PC-3 (cell line): ENCODE measurements at regions not wholly inside any gene's neighbourhood (a gene's known extent, or its start where the extent isn't known, plus 50 kb on each side); places are given as distances from the start of the nearest gene placed in this dataset.
A peak's percentile ranks its signal among the peaks of the same experiment; 100 is the strongest.

Experiments
- ATAC-seq: fragments of 200-7000 bp; cut with Tn5 transposase; 2 replicates; pipeline ENCODE4 v1.9.1; 2020; ENCODE audit warnings: mild to moderate bottlenecking, moderate library complexity
- BruUV-seq: library from RNA; stranded (reverse); fragments of 400-500 nt; replicated peaks from 2 replicates; lab custom pipeline; 2021; lab: Mats Ljungman, UMichigan
- CTCF ChIA-PET: fragments of 300-600 bp; sonication (Branson Sonifier 250); formaldehyde crosslinking; loops from one replicate; lab custom pipeline; 2022; ENCODE audit warnings: antibody characterized with exemption; lab: Charles Lee
- POLR2A ChIA-PET: fragments of 300-600 bp; sonication (Branson Sonifier 250); formaldehyde crosslinking; loops from one replicate; lab custom pipeline; 2022; ENCODE audit warnings: antibody characterized with exemption; ENCODE audit not compliant: unreplicated experiment; lab: Charles Lee
- DNase-seq: peaks from one replicate; pipeline ENCODE4 v3.0.0-alpha.2; 2015
- H2AFZ ChIP-seq: fragments of 300-600 bp; sonication (generic); 2 replicates; pipeline ENCODE4 v1.6.0; 2016; ENCODE audit warnings: antibody characterized with exemption, low read length
- H3F3A ChIP-seq: fragments of 300-600 bp; sonication (generic); one replicate; pipeline ENCODE4 v1.6.0; 2017; ENCODE audit warnings: antibody characterized with exemption, low read length, control low read depth, mild to moderate bottlenecking; ENCODE audit not compliant: unreplicated experiment
- H3K27ac ChIP-seq: fragments of 300-600 bp; sonication (generic); 2 replicates; pipeline ENCODE4 v1.5.1; 2016; ENCODE audit warnings: mild to moderate bottlenecking, low read length
- H3K27me3 ChIP-seq: fragments of 300-600 bp; sonication (generic); 2 replicates; pipeline ENCODE4 v1.6.1; 2016; ENCODE audit warnings: low read length, mixed read lengths
- H3K36me3 ChIP-seq: fragments of 300-600 bp; sonication (generic); 2 replicates; pipeline ENCODE4 v1.6.1; 2016; ENCODE audit warnings: low read depth, mixed run types, low read length, mixed read lengths
- H3K4me1 ChIP-seq: fragments of 300-600 bp; sonication (generic); 2 replicates; pipeline ENCODE4 v1.5.1; 2016; ENCODE audit warnings: low read length; ENCODE audit not compliant: insufficient read depth
- H3K4me2 ChIP-seq: fragments of 300-600 bp; sonication (generic); 2 replicates; pipeline ENCODE4 v1.6.0; 2016; ENCODE audit warnings: low read length
- H3K4me3 ChIP-seq: fragments of 300-600 bp; sonication (generic); 2 replicates; pipeline ENCODE4 v1.5.1; 2016; ENCODE audit warnings: mild to moderate bottlenecking, low read length, mixed read lengths
- H3K79me2 ChIP-seq: fragments of 300-600 bp; sonication (generic); 2 replicates; pipeline ENCODE4 v1.6.1; 2017; ENCODE audit warnings: low read length, mixed read lengths
- H3K9ac ChIP-seq: fragments of 300-600 bp; sonication (generic); 2 replicates; pipeline ENCODE4 v1.6.0; 2016; ENCODE audit warnings: mild to moderate bottlenecking, low read length
- H3K9me2 ChIP-seq: fragments of 300-600 bp; sonication (generic); replicated peaks from 2 replicates; pipeline ENCODE4 v1.6.1; 2016; ENCODE audit warnings: mixed run types, low read length, mixed read lengths
- H3K9me3 ChIP-seq: fragments of 300-600 bp; sonication (generic); 2 replicates; pipeline ENCODE4 v1.6.1; 2016; ENCODE audit warnings: low read length, mixed read lengths
- H4K20me1 ChIP-seq: fragments of 300-600 bp; sonication (generic); 2 replicates; pipeline ENCODE4 v1.6.1; 2016; ENCODE audit warnings: low read length, mixed read lengths
- CTCF ChIP-seq: fragments of 300-600 bp; sonication (generic); conservative IDR thresholded peaks from 2 replicates; pipeline ENCODE4 v1.5.1; 2017; ENCODE audit warnings: antibody characterized with exemption, low read depth, mild to moderate bottlenecking, low read length
- EZH2 ChIP-seq: fragments of 300-600 bp; sonication (generic); IDR thresholded peaks from one replicate; pipeline ENCODE4 v1.6.1; 2017; ENCODE audit warnings: antibody characterized with exemption, mild to moderate bottlenecking, low read length; ENCODE audit not compliant: unreplicated experiment
- EZH2phosphoT487 ChIP-seq: fragments of 300-600 bp; sonication (generic); IDR thresholded peaks from 2 replicates; pipeline ENCODE4 v1.6.1; 2018; ENCODE audit warnings: mild to moderate bottlenecking, antibody characterized with exemption, low read length, borderline replicate concordance
- intact Hi-C: fragments of 100-400 bp; cut with micrococcal nuclease; formaldehyde crosslinking; loops from 2 replicates; pipeline ENCODE4 v1.9.0; 2023

GRCh38 chr1:99540744-99541143 is 105.2 kb upstream of the PALMD start:
- ATAC-seq (no peak), DNase-seq (no peak)
- H2AFZ ChIP-seq = no peak overlapping the region
- intact Hi-C loops = no loop called here
- no peak overlapping the region for H3K9ac ChIP-seq
- H3K27me3 ChIP-seq = no peaks in the 10 kb centered on the region
- POLR2A ChIA-PET = no interaction called here
- H3K9me3 ChIP-seq = no peaks in the 10 kb centered on the region
- H3K4me2 ChIP-seq = no peak overlapping the region
- no peaks in the 10 kb centered on the region for H3K36me3 ChIP-seq
- H3K4me1 ChIP-seq = peaks cover 20% of the 10 kb centered on the region; the same call in 1 of the 2 replicates
- no peak overlapping the region for H3K4me3 ChIP-seq
- H3K79me2 ChIP-seq = no peaks in the 10 kb centered on the region
- BruUV-seq = no TSS peak
- H3F3A ChIP-seq = no peaks in the 10 kb centered on the region
- H3K27ac ChIP-seq = no peak overlapping the region
- H4K20me1 ChIP-seq = no peaks in the 10 kb centered on the region
- TF ChIP-seq EZH2 = no peak
- TF ChIP-seq EZH2phosphoT487 = no peak
- no peak for TF ChIP-seq CTCF
- no peaks in the 10 kb centered on the region for H3K9me2 ChIP-seq
- CTCF ChIA-PET = no interaction called here

- ATAC-seq = peak; percentile 93
- intact Hi-C loops = no loop called here
Observed at GRCh38 chr1:99544328-99544727, 101.6 kb upstream of the PALMD start.

More at GRCh38 chr1:99544328-99544727, 101.6 kb upstream of the PALMD start:
- TF ChIP-seq CTCF (no peak), EZH2 (no peak), EZH2phosphoT487 (no peak)
- no peaks in the 10 kb centered on the region for H3K27me3 ChIP-seq
- DNase-seq = peak; percentile 72
- H3K4me2 ChIP-seq = no peak overlapping the region
- no peak overlapping the region for H3K9ac ChIP-seq
- H3K36me3 ChIP-seq = no peaks in the 10 kb centered on the region
- H3K9me3 ChIP-seq = no peaks in the 10 kb centered on the region
- no peak overlapping the region for H3K27ac ChIP-seq
- H2AFZ ChIP-seq = no peak overlapping the region
- H3K9me2 ChIP-seq = no peaks in the 10 kb centered on the region
- no peaks in the 10 kb centered on the region for H4K20me1 ChIP-seq
- no peaks in the 10 kb centered on the region for H3F3A ChIP-seq
- POLR2A ChIA-PET = no interaction called here
- CTCF ChIA-PET = interaction anchor here (0.6 kb wide), 1 partner anchor 160 kb away, joined by 3 read pairs; no protein-coding TSS in a partner anchor
- no peak overlapping the region for H3K4me3 ChIP-seq
- no peaks in the 10 kb centered on the region for H3K79me2 ChIP-seq
- H3K4me1 ChIP-seq = peaks cover 9% of the 10 kb centered on the region; the same call in 1 of the 2 replicates
- no TSS peak for BruUV-seq
